Right cardiac atrium (tissue), 5 donors: ENCODE measurements at regions not wholly inside any gene's neighbourhood (a gene's known extent, or its start where the extent isn't known, plus 50 kb on each side); places are given as distances from the start of the nearest gene placed in this dataset.
"Not testable (repeated sequence)": the region's sequence is repeated elsewhere in the genome, so short reads cannot be mapped to it uniquely, and the experiment has no call there.

Experiments used
- ATAC-seq, 2 donors: fragments of 200-7000 bp; cut with Tn5 transposase; one replicate each; pipeline versions ENCODE4 v1.8.0 to v1.9.1; 2020; ENCODE audit warnings: moderate library complexity in 2 of 2, mild to moderate bottlenecking in 1 of 2
- DNase-seq, 3 donors: peaks; one replicate each; pipeline ENCODE4 v3.0.0-alpha.2; 2020
- H3K27ac ChIP-seq: one replicate; pipeline ENCODE4 v1.5.1; 2013; ENCODE audit warnings: mild to moderate bottlenecking, low read length, control low read depth, moderate library complexity
- H3K27me3 ChIP-seq: one replicate; pipeline ENCODE4 v1.6.1; 2013; ENCODE audit not compliant: control insufficient read depth, insufficient read depth
- H3K4me1 ChIP-seq: one replicate; pipeline ENCODE4 v1.6.1; 2013; ENCODE audit warnings: low read length; ENCODE audit not compliant: control insufficient read depth, insufficient read depth
- H3K4me3 ChIP-seq: one replicate; pipeline ENCODE4 v1.5.1; 2013; ENCODE audit warnings: low read length, control low read depth
- H3K9me3 ChIP-seq: one replicate; pipeline ENCODE4 v1.6.1; 2013; ENCODE audit warnings: low read length; ENCODE audit not compliant: control insufficient read depth
- WGBS: extraction: QIAGEN DNeasy Blood & Tissue Kit; methylation state at CpG from one replicate; pipeline ENCODE4 v1.1.7; 2013; 5-methylcytosine and 5-hydroxymethylcytosine counted together
- intact Hi-C, 4 donors: fragments of 100-400 bp; cut with DNase I; formaldehyde crosslinking; loops; one replicate each; pipeline versions ENCODE4 v1.11.0 to v1.14.0; 2022 to 2023
- donor health status: healthy with polysubstance abuse.
- donor health status: DM: no; HTN: yes; CAD: no.
- donor health status: DM: no; HTN: no; CAD: no.
- donor health status: DM: no; HTN: yes; CAD: no; lungs with severe emphysema.
- donor health status: DM: yes; HTN: yes; CAD: no.

DNA sequence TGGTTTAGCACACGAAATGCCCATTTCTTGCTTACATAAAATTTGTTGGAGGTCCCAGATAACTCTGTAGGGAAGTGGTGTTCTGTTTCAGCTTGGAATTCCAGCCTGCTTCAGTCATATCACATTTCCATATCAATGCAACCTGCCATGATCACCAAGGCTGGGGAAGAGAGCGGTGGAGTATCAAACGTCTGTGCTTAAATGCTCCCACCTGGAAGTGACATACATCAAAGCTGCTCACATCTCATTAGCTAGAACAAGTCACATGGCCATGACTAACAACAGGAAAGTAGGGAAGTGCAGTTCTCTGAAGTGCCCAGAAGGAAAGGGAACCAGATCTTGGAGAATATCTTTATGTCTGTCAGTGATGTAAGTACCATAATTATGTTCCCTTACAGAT, 130.2 kb upstream of the CFAP20DC start:
- no peaks in the 10 kb centered on the region for H3K9me3 ChIP-seq
- no peak overlapping the region for H3K27ac ChIP-seq
- intact Hi-C loops, result no loop called here
- ATAC-seq, result no peak
- H3K4me3 ChIP-seq, result no peak overlapping the region
- no peak for DNase-seq
- H3K4me1 ChIP-seq, result no peaks in the 10 kb centered on the region
- WGBS, result 51% methylated on average over 3 of the region's 3 CpGs
- no peaks in the 10 kb centered on the region for H3K27me3 ChIP-seq

DNA sequence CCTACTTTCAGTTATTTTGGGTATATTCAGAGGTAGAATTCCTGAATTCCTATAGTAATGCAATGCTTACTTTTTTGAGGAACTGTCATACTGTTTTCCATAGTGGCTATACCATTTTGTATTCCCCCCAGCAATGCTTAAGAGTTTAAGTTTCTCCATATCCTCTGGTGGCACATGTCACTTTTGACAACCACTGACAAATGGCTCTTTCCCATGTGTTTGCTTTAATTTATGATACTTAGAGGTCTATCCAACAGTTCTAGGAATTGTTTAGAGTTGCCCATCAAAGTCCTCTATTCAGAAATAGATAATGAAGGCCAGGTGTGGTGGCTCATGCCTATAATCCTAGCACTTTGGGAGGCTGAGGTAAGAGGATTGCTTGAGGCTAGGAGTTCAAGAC, 128.9 kb upstream of the CFAP20DC start:
- Histone ChIP-seq H3K27me3 (no peaks in the 10 kb centered on the region), H3K9me3 (no peaks in the 10 kb centered on the region), H3K4me3 (no peak overlapping the region), H3K27ac (no peak overlapping the region), H3K4me1 (no peaks in the 10 kb centered on the region)
- DNase-seq (no peak), ATAC-seq (no peak)
- intact Hi-C loops, result no loop called here

DNA sequence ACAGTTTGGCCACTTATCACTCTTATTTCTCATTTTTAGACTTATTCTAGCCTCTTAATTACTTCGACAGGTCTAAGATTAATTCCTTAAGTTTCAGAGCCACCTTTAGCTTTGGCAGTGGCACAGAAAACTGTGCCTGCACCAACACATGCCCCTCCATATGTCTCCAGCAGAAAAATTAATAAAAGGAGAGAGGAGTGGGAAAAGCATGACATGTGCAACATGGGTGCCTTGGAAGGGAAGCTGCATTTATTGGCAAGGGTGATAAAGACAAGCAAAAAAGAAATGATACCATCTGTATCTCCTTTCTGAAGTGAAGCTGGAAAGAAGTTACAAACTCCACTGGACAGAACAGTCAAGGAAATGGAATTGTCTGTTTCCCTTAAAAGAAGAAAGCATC, 121.7 kb upstream of the CFAP20DC start:
- no peak overlapping the region for H3K27ac ChIP-seq
- intact Hi-C loops, result no loop called here

DNA sequence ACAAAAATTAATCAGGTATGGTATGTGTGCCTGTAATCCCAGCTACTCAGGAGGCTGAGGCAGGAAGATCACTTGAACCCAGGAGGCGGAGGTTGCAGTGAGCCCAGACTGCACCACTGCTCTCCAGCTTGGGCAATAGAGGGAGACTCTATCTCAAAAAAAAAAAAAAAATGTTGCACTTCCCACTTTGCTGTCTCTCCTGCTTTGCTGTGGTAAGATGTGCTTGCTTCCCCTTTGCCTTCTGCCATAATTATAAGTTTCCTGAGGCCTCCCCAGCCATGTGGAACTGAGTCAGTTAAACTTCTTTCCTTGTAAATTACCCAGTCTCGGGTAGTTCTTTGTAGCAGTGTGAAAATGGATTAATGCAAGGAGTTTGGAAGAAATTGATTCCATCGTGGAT, 120.3 kb upstream of the CFAP20DC start:
- intact Hi-C loops, result not testable (repeated sequence)
- WGBS, result 81% methylated on average over 3 of the region's 3 CpGs

More for the DNA sequence above, 121.7 kb upstream of the CFAP20DC start:
- H3K4me3 ChIP-seq, result no peak overlapping the region
- no peak for DNase-seq
- no peak for ATAC-seq
- no peaks in the 10 kb centered on the region for H3K27me3 ChIP-seq
- no peaks in the 10 kb centered on the region for H3K4me1 ChIP-seq
- WGBS, result 80% methylated on average over 1 of the region's 1 CpG
- no peaks in the 10 kb centered on the region for H3K9me3 ChIP-seq

DNA sequence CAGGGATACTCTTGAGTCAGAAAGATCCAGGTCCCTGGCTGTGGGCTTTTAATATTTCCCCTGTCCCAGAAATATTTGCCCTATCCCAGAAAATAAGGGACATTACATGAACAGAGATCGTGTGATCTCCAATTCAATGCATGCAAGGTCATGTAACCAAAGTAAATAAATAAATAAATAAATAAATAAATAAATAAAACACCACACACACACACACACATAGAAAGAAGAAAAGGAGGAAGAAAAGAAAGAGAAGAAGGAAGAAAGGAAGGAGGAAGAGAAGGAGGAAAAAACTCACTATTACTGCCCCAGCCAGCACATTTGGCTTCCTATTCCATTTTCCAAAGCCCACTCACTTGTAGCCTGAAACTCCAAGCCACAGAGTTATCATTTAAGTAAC, 117.9 kb upstream of the CFAP20DC start:
- intact Hi-C loops, result no loop called here
- Histone ChIP-seq H3K4me1 (no peaks in the 10 kb centered on the region), H3K27me3 (no peaks in the 10 kb centered on the region), H3K27ac (no peak overlapping the region), H3K4me3 (no peak overlapping the region), H3K9me3 (no peaks in the 10 kb centered on the region)
- 93% methylated on average over 1 of the region's 1 CpG for WGBS
- DNase-seq (no peak), ATAC-seq (no peak)

More for the DNA sequence above, 120.3 kb upstream of the CFAP20DC start:
- not testable (repeated sequence) for DNase-seq, H3K4me1 ChIP-seq, H3K27ac ChIP-seq, ATAC-seq, H3K9me3 ChIP-seq, H3K27me3 ChIP-seq, H3K4me3 ChIP-seq

DNA sequence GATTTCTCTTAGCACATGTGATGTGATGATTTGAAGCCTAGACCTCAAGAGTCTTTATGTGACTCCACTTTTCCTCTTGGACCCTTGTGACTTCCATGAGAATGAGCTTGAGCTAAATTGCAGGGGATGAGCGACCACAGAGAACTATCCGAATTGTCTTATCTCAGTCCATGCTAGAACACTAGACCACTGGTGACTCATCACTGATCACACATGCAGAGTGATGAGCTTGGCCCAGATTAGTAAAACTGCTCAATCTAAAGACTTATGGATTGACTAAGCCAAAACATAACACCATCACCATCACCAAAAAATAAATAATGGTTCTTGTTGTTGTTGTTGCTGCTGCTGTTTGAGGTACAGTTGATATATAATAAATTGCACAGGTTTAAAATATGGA, 114.1 kb upstream of the CFAP20DC start:
- Histone ChIP-seq H3K27ac (no peak overlapping the region), H3K4me3 (no peak overlapping the region), H3K4me1 (no peaks in the 10 kb centered on the region), H3K27me3 (no peaks in the 10 kb centered on the region), H3K9me3 (no peaks in the 10 kb centered on the region)
- WGBS, result 72% methylated on average over 2 of the region's 2 CpGs
- ATAC-seq (no peak), DNase-seq (no peak)
- intact Hi-C loops, result no loop called here

DNA sequence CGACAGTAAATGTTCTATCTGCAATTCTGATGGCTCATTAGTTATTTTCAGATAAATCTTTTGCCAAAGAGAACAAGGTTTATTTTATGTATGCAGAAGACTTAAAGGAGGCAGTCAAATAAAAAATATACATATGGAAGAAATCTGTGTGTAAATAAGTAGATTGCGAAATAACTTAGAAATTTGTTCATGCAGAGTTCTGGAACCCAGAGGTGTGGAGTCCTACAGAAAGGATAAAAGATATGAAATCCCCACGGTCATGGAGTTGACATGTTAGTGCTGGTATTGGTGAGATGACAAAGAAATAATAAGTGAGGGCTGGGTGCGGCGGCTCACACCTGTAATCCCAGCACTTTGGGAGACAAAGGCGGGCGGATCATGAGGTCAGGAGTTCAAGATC, 111.2 kb upstream of the CFAP20DC start:
- Histone ChIP-seq H3K9me3 (no peaks in the 10 kb centered on the region), H3K27me3 (no peaks in the 10 kb centered on the region), H3K4me3 (no peak overlapping the region), H3K4me1 (no peaks in the 10 kb centered on the region), H3K27ac (no peak overlapping the region)
- intact Hi-C loops, result no loop called here
- no peak for DNase-seq
- ATAC-seq, result no peak
- WGBS, result 92% methylated on average over 7 of the region's 7 CpGs

DNA sequence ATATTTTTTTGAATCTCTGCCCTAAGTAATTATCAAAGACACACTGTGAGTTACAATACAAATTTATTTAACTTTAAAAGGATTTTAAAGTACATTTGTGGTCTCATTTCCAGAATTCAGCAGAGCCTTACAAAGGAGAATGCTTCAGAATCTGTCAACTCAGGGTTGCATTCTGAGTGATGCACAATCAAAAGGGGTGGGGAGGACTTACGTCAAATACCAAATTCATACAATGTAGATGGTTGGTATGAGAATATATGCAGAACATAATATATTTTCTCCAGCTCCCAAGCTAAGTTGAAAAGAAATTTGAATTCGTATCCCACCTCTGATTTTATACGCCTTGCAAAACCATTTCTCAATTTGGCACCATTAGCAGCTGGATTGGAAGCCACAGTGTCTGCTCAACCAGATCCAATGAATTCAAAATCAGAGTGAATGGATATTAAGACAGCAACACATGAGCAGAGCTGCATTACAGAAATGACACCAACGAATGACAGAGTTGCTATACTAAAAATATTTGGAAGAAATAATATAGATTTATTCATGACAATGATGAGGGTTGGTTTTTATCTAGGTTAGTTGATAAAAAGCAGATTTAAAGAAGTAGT, 110.4 kb upstream of the CFAP20DC start:
- intact Hi-C loops, result no loop called here
- no peaks in the 10 kb centered on the region for H3K9me3 ChIP-seq
- 91% methylated on average over 4 of the region's 4 CpGs for WGBS

DNA sequence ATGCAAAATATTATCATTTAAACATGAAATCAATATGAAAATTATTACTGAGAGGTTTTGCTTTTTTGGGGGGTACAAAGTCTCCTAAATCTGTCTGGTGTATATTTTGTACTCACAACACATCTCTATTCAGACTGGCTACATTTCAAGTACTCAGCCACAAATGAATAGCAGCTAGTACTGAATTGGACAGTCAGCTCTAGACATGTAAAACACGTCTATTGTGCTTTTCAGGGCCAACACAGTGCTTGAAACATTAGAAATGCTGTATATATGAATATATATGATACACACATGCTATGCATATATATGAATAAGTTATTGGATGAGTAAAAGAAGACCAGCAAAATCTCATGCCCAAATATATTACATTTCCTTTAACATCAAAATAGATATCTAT, 103.8 kb upstream of the CFAP20DC start:
- no peak for ATAC-seq
- WGBS, result 40% methylated on average over 1 of the region's 1 CpG

More for the DNA sequence above, 110.4 kb upstream of the CFAP20DC start:
- no peaks in the 10 kb centered on the region for H3K4me1 ChIP-seq
- H3K27me3 ChIP-seq, result no peaks in the 10 kb centered on the region
- ATAC-seq (no peak), DNase-seq (no peak)
- no peak overlapping the region for H3K27ac ChIP-seq
- H3K4me3 ChIP-seq, result no peak overlapping the region

DNA sequence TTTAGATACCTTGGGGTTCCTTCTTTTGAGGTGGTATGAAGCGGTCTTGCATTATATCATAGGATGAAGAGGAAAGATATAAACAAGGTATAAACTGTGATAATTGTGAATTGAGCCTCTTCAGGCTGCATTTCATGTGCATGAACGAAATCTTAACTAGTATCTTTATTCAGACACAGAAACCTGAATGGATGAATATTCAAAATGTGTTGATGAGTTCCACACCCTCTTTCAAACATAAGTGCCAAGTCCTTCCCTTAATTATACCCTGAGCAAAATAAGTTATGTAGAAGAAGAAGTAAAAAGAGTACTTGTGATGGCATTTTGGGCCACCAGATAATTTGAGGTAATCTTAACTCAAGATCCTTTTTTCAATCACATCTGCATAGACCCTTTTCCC, 103.1 kb upstream of the CFAP20DC start:
- Histone ChIP-seq H3K4me3 (no peak overlapping the region), H3K4me1 (no peaks in the 10 kb centered on the region), H3K9me3 (no peaks in the 10 kb centered on the region), H3K27me3 (no peaks in the 10 kb centered on the region), H3K27ac (no peak overlapping the region)
- DNase-seq (no peak), ATAC-seq (no peak)
- WGBS, result 67% methylated on average over 2 of the region's 2 CpGs
- intact Hi-C loops, result no loop called here

More for the DNA sequence above, 103.8 kb upstream of the CFAP20DC start:
- H3K4me1 ChIP-seq, result no peaks in the 10 kb centered on the region
- H3K27ac ChIP-seq, result no peak overlapping the region
- no peaks in the 10 kb centered on the region for H3K27me3 ChIP-seq
- no peaks in the 10 kb centered on the region for H3K9me3 ChIP-seq
- no peak overlapping the region for H3K4me3 ChIP-seq
- intact Hi-C loops, result no loop called here
- no peak for DNase-seq

DNA sequence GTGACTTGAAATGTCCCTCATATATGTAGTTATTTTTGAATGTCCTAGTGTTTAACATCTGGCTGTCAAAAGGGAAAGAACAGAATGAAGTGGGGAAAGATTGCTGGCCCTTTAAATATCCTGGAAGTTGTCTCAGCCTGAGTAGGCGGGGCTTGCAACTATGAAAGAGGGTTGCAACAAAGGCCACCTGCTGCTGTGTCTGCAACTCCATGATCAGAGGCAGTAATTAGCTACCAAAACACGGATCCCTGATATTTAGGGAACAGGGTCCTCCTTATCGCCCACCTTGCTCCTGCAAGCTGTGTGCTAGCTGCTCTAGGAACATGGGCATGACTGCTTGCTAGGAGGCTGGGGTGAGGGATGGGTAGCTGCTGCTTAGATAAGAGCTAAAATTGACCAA, 100.2 kb upstream of the CFAP20DC start:
- Histone ChIP-seq H3K27ac (no peak overlapping the region), H3K9me3 (no peaks in the 10 kb centered on the region), H3K4me1 (no peaks in the 10 kb centered on the region), H3K27me3 (no peaks in the 10 kb centered on the region), H3K4me3 (no peak overlapping the region)
- no peak for ATAC-seq
- intact Hi-C loops, result no loop called here
- DNase-seq, result no peak
- 49% methylated on average over 3 of the region's 3 CpGs for WGBS

DNA sequence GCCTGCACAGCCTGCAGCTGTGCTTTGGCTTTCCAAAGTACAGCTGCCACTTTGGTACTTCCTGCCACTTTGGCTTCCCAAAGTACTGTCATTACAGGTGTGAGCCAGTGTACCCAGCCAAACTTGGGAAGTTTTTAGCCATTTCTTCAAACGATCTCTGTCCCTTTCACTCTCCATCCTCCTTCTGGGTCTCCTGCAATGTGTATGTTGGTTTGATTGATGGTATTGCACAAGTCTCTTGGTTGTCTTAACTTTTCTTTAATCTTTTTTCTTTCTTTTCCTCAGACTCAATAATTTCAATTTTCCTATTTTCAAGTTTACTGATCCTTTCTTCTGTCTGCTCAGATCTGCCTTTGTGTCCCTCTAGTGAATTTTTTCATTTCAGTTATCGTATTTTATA, 99.3 kb upstream of the CFAP20DC start:
- no peaks in the 10 kb centered on the region for H3K27me3 ChIP-seq
- WGBS, result 73% methylated on average over 2 of the region's 2 CpGs
- H3K4me3 ChIP-seq, result no peak overlapping the region
- H3K27ac ChIP-seq, result no peak overlapping the region
- no peaks in the 10 kb centered on the region for H3K9me3 ChIP-seq
- ATAC-seq, result no peak
- intact Hi-C loops, result no loop called here
- H3K4me1 ChIP-seq, result no peaks in the 10 kb centered on the region
- DNase-seq, result no peak
